HG03097 (cell line): ENCODE measurements at regions not wholly inside any gene's neighbourhood (a gene's known extent, or its start where the extent isn't known, plus 50 kb on each side); places are given as distances from the start of the nearest gene placed in this dataset.

Experiments used
- ATAC-seq: cut with Tn5 transposase; IDR thresholded peaks from one replicate; pipeline ENCODE4 v1.9.1; 2021; ENCODE audit not compliant: unreplicated experiment, low FRiP score

DNA sequence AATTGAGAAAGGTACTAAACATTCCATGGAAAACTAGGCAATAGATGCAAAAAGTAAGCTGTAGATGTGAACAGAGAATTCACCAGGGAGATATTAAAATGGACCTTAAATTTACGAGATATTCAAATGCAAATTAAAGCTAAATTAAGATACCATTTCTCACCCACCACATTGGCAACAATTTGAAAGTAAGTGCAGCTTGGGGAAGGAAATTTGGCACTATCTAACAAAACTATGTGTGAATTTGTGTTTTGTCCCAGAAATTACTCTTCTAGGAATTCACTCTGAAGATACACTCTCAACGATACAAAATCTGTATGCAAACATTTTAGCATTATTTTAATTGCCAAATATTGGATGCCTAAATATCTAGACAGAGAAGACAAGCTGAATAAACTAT, 178.2 kb upstream of the SORCS1 start:
- ATAC-seq, result no peak

DNA sequence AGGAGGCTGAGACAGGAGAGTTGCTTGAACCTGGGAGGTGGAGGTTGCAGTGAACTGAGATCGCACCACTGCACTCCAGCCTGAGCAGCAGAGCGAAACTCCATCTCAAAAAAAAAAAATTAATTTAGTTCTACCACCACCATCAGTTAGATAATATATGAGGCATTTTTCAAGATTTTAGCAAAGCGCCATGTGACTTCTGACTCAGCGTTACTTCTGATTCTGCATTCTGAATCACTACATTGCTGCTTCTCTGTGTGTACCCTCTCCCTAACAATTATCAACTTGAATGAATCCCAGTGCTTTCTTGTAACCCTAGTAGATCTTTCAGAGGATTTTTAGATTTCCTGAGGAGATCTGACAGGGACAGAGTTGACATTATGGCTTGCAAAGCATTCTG, 176.8 kb upstream of the SORCS1 start:
- ATAC-seq, result no peak

DNA sequence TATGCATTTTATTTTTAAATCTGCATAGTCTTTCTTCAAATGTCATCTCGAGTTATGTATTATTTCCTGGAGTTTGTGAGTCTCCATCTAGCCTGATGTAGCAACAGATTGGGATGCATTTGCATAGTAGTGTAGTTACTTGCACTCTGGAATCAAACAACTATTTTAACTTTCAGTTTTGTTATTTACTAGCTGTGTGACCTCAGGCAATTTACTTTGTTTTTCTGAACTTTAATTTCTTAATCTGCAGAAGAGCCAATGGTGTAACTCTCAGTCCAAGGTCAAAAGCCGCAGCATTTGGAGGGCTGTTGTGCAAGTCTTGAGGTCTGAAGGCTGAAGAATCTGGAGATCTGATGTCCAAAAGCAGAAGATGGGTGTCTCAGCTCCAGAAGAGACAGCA, 175.8 kb upstream of the SORCS1 start:
- no peak for ATAC-seq

- no peak for ATAC-seq
Observed at GRCh38 chr10:107336061-107336460, 171.6 kb upstream of the SORCS1 start.

GRCh38 chr10:107317592-107317991, 153.1 kb upstream of the SORCS1 start:
- ATAC-seq, result no peak

DNA sequence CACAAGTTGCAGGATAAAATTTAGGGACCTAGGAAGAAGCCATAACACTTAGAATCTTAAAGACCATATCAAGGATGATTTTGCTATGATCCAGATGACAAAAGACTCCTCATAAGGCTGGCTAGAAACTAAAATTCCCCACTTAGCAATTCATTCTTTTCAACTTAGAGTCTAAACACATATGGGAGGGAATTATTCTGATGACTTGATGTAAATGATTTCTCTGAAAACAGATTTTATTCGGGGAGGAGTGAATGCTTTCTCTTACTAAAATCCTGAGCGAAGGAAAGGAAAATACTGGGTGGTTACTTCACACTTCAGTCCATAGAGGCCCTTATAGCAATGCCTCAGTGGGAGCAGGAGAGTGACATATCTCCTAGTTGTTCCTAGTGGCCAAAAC, 138.7 kb upstream of the SORCS1 start:
- no peak for ATAC-seq

DNA sequence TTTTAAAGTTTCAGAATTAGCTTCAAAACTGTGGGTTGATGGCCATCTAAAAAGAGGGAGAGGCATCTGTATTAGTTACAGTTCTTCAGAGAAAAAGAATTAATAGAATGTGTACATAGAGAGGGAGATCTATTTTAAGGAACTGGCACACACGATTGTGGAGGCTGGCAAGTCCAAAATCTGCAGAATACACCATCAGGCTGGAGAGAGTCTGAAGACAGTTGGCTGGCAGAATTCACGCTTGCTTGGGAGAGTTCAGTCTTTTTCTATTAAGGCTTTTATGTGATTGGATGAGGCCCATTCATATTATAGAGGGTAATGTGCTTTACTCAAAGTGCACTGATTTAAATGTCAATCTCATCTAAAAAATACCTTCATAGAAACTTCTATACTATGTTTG, 135.1 kb upstream of the SORCS1 start:
- ATAC-seq, result no peak

DNA sequence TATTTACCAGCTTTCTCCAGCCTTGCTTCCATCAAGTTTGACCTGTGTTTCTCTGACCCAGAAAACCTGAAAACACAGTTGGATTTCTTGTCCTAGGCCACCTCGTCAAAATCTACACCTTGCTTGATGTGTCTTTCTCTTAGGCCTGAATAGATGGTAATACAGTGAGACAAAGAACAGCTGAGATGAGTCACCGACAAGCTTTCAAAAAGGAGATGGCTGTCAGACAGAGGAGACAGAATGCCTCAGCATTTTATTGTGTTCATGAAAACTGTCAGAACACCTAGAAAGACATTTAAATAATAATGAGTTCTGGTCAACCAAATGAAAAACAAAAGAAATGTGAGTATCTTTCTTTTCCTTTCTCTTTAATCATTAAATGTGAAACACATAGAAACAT, 119.7 kb upstream of the SORCS1 start:
- no peak for ATAC-seq

DNA sequence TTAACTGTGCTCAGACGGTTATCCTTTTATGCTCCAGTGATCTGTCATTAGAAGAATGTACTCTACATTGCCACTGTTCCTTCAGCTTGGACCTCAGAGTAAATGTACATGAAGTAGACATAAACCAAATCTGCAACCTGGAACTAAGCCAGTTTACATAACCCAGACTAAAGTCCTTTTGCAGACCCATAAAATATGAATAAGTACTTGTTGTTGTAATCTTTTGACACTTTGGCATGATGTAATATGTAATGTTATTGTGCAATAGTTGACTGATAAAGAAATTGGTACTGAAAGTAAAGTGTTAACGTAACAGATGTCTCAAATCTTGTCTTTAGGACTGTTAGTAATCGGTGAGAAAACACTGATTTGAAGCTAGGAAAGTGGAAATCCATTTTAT, 115.8 kb upstream of the SORCS1 start:
- ATAC-seq, result no peak

GRCh38 chr10:107277591-107277990, 113.1 kb upstream of the SORCS1 start:
- no peak for ATAC-seq

- no peak for ATAC-seq
Observed at GRCh38 chr10:107275806-107276205, 111.3 kb upstream of the SORCS1 start.

DNA sequence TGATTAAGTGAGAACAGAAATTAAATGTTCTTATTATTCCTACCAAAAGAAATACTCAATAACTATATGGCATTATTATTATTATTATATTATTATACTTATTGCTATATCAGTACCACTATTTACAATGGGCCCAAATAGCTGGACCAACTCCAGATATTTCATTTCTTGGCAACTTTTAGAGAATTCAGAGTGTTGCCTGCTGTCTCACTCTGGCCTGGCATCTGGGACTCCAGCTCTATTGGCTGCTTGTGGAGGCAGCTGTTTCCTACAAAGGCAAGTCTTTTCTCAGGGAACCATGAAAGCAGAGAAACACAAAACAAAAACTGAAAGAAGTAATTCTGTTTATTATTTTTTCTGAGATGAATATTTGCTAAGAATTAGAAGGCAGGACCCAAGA, 105.1 kb upstream of the SORCS1 start:
- ATAC-seq, result no peak

- ATAC-seq, result no peak
Observed at GRCh38 chr10:107264742-107265141, 100.2 kb upstream of the SORCS1 start.

DNA sequence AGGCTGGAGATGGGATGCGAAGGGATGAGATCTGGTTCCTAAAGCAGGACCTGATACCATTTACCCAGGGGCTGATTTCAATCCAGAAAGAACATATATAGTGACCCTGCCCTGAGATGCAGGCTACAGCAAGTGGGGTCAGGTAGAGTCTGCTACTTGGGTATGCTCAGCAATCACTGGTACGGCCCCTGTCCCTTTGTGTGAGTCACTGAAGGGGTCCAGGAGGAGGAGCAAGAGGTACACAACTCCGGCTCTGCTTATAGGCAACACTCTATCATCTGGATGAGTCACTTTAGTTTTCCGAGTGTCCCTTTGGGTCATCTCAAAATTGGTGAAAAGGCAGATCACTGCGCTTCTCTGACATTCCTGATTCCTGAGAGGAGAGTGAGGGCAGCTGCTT, 79.6 kb upstream of the SORCS1 start:
- no peak for ATAC-seq

GRCh38 chr10:107238275-107238674, 73.8 kb upstream of the SORCS1 start:
- ATAC-seq, result no peak

DNA sequence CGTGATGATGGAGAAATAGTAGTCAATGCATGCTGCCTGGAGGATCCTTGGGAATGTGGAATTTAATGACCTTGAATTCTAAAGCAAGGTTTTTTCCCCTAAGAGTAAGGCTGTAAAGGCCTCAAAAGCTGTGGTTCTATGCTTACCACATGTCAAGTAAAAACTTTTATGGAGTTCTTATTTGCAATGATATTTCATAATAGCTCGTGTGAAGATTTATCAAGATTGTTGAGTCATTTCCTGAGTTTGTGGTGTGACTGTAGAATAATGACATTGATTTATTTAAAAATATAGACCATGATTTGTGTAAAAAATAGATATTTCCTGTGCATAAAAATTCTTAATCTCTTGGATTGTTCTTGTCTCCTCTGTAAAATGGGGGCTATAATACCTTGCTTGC, 67.5 kb upstream of the SORCS1 start:
- no peak for ATAC-seq

DNA sequence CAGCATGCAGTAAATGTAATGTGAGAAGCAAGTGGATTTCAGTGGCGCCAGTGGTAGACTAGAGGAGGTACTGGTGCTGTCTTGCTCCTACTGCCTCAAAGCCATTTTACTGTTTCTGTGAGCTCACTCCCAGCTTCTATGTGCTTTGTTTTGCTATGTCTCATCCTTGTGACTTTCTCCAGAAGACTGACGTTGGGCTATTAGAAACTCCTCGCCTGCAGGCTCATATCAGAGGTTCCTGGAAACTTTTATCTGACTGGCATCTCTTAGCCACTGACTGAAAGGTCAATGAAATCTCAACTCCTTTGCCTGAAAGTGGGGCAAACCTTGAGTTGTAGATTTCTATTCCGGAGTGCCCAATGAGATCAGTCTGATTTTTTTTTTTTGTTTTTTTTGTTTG, 66.4 kb upstream of the SORCS1 start:
- ATAC-seq, result no peak

- ATAC-seq, result no peak
Observed at GRCh38 chr10:107215681-107216080, 51.2 kb upstream of the SORCS1 start.
